ENCODE measurements at regions not wholly inside any gene's neighbourhood (a gene's known extent, or its start where the extent isn't known, plus 50 kb on each side); places are given as distances from the start of the nearest gene placed in this dataset.

GRCh38 chr22:47928631-47929030 is 1166.2 kb downstream of the TBC1D22A start:
- TF ChIP-seq, protein P1, sequence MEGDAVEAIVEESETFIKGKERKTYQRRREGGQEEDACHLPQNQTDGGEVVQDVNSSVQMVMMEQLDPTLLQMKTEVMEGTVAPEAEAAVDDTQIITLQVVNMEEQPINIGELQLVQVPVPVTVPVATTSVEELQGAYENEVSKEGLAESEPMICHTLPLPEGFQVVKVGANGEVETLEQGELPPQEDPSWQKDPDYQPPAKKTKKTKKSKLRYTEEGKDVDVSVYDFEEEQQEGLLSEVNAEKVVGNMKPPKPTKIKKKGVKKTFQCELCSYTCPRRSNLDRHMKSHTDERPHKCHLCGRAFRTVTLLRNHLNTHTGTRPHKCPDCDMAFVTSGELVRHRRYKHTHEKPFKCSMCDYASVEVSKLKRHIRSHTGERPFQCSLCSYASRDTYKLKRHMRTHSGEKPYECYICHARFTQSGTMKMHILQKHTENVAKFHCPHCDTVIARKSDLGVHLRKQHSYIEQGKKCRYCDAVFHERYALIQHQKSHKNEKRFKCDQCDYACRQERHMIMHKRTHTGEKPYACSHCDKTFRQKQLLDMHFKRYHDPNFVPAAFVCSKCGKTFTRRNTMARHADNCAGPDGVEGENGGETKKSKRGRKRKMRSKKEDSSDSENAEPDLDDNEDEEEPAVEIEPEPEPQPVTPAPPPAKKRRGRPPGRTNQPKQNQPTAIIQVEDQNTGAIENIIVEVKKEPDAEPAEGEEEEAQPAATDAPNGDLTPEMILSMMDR (conservative IDR thresholded peaks at IDR 0.05; ENCODE audit: low read depth, low read length) = no peak
- TF ChIP-seq EZH2phosphoT487 (IDR thresholded peaks at IDR 0.05; ENCODE audit: borderline replicate concordance, low read length) = no peak

Data from PC-3 (cell line).